GM19397 (cell line): ENCODE measurements at regions not wholly inside any gene's neighbourhood (a gene's known extent, or its start where the extent isn't known, plus 50 kb on each side); places are given as distances from the start of the nearest gene placed in this dataset.
A peak's percentile ranks its signal among the peaks of the same experiment; 100 is the strongest.
"Not testable (repeated sequence)": the region's sequence is repeated elsewhere in the genome, so short reads cannot be mapped to it uniquely, and the experiment has no call there.

Source experiments
- ATAC-seq: cut with Tn5 transposase; IDR thresholded peaks from one replicate; pipeline ENCODE4 v1.9.1; 2021; ENCODE audit warnings: mild to moderate bottlenecking, moderate library complexity; ENCODE audit not compliant: unreplicated experiment

GRCh38 chr10:87300163-87300562 is 57.4 kb upstream of the NUTM2D start:
- ATAC-seq, result not testable (repeated sequence)

DNA sequence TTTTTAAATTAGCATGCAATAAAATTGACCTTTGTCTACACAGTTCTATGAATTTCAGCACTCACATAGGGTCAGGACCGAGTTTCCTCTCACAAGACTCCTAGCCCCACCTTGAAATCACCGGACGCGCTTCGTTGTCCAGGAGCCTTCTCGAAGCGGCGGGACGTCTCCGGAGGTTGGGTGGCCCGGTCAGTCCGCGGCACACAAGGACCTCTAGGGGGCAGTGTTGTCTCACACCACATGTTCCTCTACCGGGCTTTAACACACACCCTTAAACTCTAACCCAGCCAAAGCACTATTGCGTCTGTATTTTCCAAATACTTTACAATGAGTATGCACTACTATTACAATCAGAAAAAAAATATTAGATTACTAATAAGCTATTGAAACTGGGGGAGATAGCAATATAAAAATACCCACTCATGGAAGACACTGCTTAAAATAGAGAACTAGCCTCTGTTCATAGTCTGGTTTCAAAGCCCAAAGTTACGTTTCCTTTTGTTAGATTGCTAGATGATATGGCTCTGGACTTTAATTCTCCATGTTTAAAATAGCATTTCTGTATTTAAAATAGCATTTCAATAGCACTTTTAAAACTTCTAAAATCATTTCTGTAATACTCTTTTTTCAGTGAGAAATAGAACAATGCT is 56.0 kb upstream of the NUTM2D start:
- peak; percentile 84 for ATAC-seq

DNA sequence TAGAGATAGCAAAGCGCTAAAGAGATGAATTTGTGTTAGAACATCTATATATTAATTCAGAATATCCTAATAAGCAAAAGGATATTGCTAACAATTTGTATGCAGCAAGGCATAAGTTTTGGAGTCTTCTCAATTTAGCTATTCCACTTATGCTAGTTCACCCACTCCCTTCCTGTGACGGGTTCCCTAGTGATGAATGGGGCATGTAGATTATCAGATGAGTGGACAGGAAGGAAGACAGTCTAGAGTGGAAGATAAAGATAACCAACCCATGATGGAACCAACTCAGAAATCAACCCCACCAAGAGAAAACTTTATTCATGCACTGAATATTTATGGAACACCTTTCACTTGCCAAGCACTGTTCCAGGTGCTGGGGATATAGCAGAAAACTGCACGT is 55.4 kb upstream of the NUTM2D start:
- not testable (repeated sequence) for ATAC-seq

GRCh38 chr10:87303707-87304106 is 53.8 kb upstream of the NUTM2D start:
- not testable (repeated sequence) for ATAC-seq

DNA sequence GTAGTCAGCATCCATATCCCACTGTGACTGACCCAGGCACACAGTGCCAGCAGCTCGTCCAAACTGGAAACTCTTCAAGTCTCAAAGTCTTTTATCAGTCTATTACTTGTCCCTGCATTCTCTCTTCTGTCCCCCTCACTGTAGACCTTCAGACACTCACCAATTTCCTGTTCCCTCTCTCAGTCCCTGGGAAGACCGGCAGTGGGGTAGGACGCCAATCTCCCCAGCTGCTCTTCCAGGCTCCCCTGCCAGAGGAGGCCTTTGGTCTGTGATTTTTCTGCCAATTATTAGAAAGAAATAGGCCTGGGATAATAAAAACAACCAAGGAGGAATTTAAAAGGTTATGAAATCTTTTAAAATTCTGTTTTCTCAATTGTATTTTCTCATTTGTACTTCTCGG is 50.9 kb upstream of the NUTM2D start:
- not testable (repeated sequence) for ATAC-seq
